A673 (cell line): ENCODE measurements at regions not wholly inside any gene's neighbourhood (a gene's known extent, or its start where the extent isn't known, plus 50 kb on each side); places are given as distances from the start of the nearest gene placed in this dataset.

Experiments used
- BruUV-seq: library from RNA; stranded (reverse); fragments of 400-500 nt; replicated peaks from 2 replicates; lab custom pipeline; 2021; lab: Mats Ljungman, UMichigan
- CTCF ChIA-PET: fragments of 300-600 bp; sonication (Branson Sonifier 250); formaldehyde crosslinking; loops from one replicate; lab custom pipeline; 2022; ENCODE audit warnings: antibody characterized with exemption; lab: Charles Lee
- POLR2A ChIA-PET: fragments of 300-600 bp; sonication (Branson Sonifier 250); formaldehyde crosslinking; loops from one replicate; lab custom pipeline; 2022; ENCODE audit warnings: antibody characterized with exemption; ENCODE audit not compliant: low non-redundant PET; lab: Charles Lee
- DNase-seq: peaks from one replicate; pipeline ENCODE4 v3.0.0-alpha.2; 2015; ENCODE audit warnings: low spot score
- H3K27ac ChIP-seq: fragments of 200-600 bp; sonication (generic); 2 replicates; pipeline ENCODE4 v1.5.1; 2016; ENCODE audit warnings: mixed run types, low read depth, mild to moderate bottlenecking, mixed read lengths, antibody characterized with exemption, low read length; ENCODE audit not compliant: poor library complexity, severe bottlenecking
- H3K27me3 ChIP-seq: fragments of 200-600 bp; sonication (generic); replicated peaks from 2 replicates; pipeline ENCODE4 v1.6.1; 2017; ENCODE audit warnings: mixed run types, low read depth, mild to moderate bottlenecking, mixed read lengths, antibody characterized with exemption, low read length; ENCODE audit not compliant: insufficient read depth, poor library complexity
- H3K36me3 ChIP-seq: fragments of 200-600 bp; sonication (generic); 2 replicates; pipeline ENCODE4 v1.6.1; 2016; ENCODE audit warnings: mixed run types, mild to moderate bottlenecking, mixed read lengths, antibody characterized with exemption, low read length; ENCODE audit not compliant: insufficient read depth, poor library complexity, severe bottlenecking
- H3K4me1 ChIP-seq: fragments of 200-600 bp; sonication (generic); 2 replicates; pipeline ENCODE4 v1.6.1; 2017; ENCODE audit warnings: mixed run types, mild to moderate bottlenecking, mixed read lengths, antibody characterized with exemption, low read length; ENCODE audit not compliant: insufficient read depth, poor library complexity, severe bottlenecking
- H3K4me3 ChIP-seq: fragments of 200-600 bp; sonication (generic); 2 replicates; pipeline ENCODE4 v1.5.1; 2016; ENCODE audit warnings: low read depth, mixed run types, mild to moderate bottlenecking, mixed read lengths, low read length; ENCODE audit not compliant: poor library complexity, severe bottlenecking
- H3K9me3 ChIP-seq: fragments of 200-600 bp; sonication (generic); 2 replicates; pipeline ENCODE4 v1.6.1; 2016; ENCODE audit warnings: mixed run types, low read depth, mild to moderate bottlenecking, mixed read lengths, antibody characterized with exemption, low read length; ENCODE audit not compliant: poor library complexity, severe bottlenecking
- CTCF ChIP-seq: fragments of 300-800, 200-600 bp; sonication (generic); conservative IDR thresholded peaks from 2 replicates; pipeline ENCODE4 v1.5.1; 2017; ENCODE audit warnings: low read depth, mild to moderate bottlenecking, antibody characterized with exemption, low read length, moderate library complexity, mixed read lengths
- EZH2 ChIP-seq: fragments of 200-600 bp; sonication (generic); IDR thresholded peaks from 2 replicates; pipeline ENCODE4 v1.6.1; 2017; ENCODE audit warnings: borderline replicate concordance, low read depth, mild to moderate bottlenecking, mixed read lengths, antibody characterized with exemption, low read length; ENCODE audit not compliant: poor library complexity, severe bottlenecking
- intact Hi-C: fragments of 100-400 bp; cut with micrococcal nuclease; formaldehyde crosslinking; loops from one replicate; pipeline ENCODE4 v1.10.0; 2022; ENCODE audit not compliant: unreplicated experiment

DNA sequence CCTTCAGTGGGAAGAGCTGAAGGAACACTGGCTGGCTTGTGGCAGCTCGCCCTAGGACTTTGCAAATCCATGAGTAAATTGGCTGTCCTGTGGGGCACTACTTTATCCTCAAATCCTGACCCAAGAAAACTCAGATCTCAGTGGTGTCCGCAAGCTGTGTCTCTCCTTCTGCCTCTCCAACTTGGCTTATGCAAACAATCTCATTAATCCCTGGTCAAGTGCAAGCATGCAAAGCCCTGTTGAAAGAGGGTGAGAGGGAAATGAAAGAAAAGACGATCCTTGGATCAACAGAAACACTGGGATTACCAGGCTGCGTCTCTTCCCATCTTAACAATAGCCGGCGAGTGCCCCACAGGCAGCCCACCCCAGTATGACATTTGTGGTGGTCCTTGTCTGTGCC is 901.6 kb downstream of the BCL11B start:
- Histone ChIP-seq H3K4me3 (no peak overlapping the region), H3K4me1 (no peaks in the 10 kb centered on the region), H3K27me3 (no peaks in the 10 kb centered on the region), H3K36me3 (no peaks in the 10 kb centered on the region), H3K9me3 (no peaks in the 10 kb centered on the region), H3K27ac (no peak overlapping the region)
- BruUV-seq = no TSS peak
- no peak for DNase-seq
- POLR2A ChIA-PET = no interaction called here
- TF ChIP-seq EZH2 (no peak), CTCF (no peak)
- intact Hi-C loops = no loop called here
- CTCF ChIA-PET = no interaction called here

DNA sequence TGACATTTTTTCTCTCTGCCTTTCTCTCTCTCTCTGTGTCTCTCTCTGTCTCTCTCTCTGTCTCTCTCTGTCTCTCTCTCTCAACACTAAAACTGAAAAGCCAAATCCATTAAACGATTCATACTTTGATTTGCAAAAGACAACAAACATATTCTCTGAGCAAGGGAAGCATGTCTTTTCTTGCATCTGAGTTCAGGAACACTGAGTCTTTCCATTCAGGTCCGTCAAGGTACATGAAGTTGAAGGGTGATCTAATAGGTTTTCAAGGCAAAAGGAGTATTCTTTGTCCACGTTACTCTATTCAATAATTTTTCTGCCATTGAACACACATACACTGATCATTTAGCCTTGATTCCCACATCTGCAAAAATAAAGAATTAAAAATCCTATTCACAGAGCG is 900.9 kb downstream of the BCL11B start:
- POLR2A ChIA-PET = no interaction called here
- intact Hi-C loops = no loop called here
- Histone ChIP-seq H3K27ac (no peak overlapping the region), H3K4me3 (no peak overlapping the region), H3K36me3 (no peaks in the 10 kb centered on the region), H3K4me1 (no peaks in the 10 kb centered on the region), H3K27me3 (no peaks in the 10 kb centered on the region), H3K9me3 (no peaks in the 10 kb centered on the region)
- DNase-seq = no peak
- CTCF ChIA-PET = no interaction called here
- no peak for TF ChIP-seq EZH2
- no peak for TF ChIP-seq CTCF
- BruUV-seq = no TSS peak

GRCh38 chr14:98374136-98374535 is 897.9 kb downstream of the BCL11B start:
- Histone ChIP-seq H3K4me1 (no peaks in the 10 kb centered on the region), H3K36me3 (no peaks in the 10 kb centered on the region), H3K27ac (no peak overlapping the region), H3K9me3 (no peaks in the 10 kb centered on the region), H3K4me3 (no peak overlapping the region), H3K27me3 (no peaks in the 10 kb centered on the region)
- TF ChIP-seq CTCF = no peak
- TF ChIP-seq EZH2 = no peak
- ChIA-PET CTCF (no interaction called here), POLR2A (no interaction called here)
- DNase-seq = no peak
- no TSS peak for BruUV-seq
- intact Hi-C loops = no loop called here
